WI38 (cell line): ENCODE measurements at regions not wholly inside any gene's neighbourhood (a gene's known extent, or its start where the extent isn't known, plus 50 kb on each side); places are given as distances from the start of the nearest gene placed in this dataset.
"Not testable (repeated sequence)": the region's sequence is repeated elsewhere in the genome, so short reads cannot be mapped to it uniquely, and the experiment has no call there.

Source experiments
- H3K4me3 ChIP-seq: 2 replicates; pipeline ENCODE4 v1.5.1; 2011; ENCODE audit warnings: low read depth, mild to moderate bottlenecking, control low read depth, low read length
- TF ChIP-seq, protein P1 (sequence below): IDR thresholded peaks from 2 replicates; pipeline ENCODE4 v1.5.1; 2012; ENCODE audit warnings: low read depth, mild to moderate bottlenecking, control low read depth, low read length

DNA sequence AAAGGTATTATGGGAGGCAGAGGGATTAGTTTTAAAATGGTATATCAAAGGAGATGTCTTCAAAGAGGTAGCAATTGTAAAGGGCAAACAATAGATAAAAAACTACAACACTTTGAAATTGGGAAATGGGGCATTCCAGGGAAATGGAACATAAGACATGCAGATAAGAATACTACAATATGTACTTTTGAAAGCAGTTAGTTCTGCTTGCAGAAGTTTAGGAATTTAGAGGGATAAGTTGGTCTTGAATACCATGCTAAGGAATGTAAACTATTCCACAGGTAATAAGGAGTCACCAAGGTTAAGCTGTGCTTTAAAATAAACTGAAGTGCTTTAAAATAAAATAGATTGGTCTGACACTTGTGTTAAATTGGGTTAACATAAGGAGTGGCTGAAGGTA lies 571.7 kb upstream of the ACVR2A start:
- TF ChIP-seq, protein P1, sequence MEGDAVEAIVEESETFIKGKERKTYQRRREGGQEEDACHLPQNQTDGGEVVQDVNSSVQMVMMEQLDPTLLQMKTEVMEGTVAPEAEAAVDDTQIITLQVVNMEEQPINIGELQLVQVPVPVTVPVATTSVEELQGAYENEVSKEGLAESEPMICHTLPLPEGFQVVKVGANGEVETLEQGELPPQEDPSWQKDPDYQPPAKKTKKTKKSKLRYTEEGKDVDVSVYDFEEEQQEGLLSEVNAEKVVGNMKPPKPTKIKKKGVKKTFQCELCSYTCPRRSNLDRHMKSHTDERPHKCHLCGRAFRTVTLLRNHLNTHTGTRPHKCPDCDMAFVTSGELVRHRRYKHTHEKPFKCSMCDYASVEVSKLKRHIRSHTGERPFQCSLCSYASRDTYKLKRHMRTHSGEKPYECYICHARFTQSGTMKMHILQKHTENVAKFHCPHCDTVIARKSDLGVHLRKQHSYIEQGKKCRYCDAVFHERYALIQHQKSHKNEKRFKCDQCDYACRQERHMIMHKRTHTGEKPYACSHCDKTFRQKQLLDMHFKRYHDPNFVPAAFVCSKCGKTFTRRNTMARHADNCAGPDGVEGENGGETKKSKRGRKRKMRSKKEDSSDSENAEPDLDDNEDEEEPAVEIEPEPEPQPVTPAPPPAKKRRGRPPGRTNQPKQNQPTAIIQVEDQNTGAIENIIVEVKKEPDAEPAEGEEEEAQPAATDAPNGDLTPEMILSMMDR = no peak
- H3K4me3 ChIP-seq = no peak overlapping the region

DNA sequence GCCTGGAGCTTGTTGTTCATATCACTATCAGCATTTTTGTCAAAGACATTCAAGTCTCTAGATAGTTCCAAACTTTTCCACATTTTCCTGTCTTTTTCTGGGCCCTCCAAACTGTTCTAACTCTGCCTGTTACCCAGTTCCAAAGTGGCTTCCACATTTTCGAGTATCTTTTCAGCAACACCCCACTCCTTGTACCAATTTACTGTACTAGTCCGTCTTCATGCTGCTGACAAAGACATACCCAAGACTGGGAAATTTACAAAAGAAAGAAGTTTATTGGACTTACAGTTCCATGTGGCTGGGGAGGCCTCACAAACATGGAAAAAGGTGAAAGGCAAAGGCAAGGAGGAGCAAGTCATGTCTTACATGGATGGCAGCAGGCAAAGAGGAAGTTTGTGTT lies 575.2 kb upstream of the ACVR2A start:
- H3K4me3 ChIP-seq = not testable (repeated sequence)

DNA sequence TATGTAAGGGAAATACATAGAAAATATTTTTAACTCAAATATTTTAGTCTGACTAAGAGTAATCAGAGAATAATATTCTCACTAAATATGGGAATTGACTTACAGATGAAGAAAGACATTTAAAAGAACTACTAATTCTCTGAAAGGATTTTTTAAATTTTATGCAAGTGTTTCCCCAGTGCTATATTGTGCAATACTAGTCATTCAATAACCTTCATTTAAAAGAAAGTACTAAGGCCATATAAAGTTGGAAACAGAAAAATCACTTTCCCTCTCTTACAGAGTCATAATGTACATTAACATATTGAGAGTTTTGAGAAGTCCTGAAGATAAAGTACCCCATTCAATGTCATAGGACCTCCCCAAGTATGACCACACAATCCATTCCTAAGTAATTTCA lies 584.6 kb upstream of the ACVR2A start:
- TF ChIP-seq, protein P1 = no peak

DNA sequence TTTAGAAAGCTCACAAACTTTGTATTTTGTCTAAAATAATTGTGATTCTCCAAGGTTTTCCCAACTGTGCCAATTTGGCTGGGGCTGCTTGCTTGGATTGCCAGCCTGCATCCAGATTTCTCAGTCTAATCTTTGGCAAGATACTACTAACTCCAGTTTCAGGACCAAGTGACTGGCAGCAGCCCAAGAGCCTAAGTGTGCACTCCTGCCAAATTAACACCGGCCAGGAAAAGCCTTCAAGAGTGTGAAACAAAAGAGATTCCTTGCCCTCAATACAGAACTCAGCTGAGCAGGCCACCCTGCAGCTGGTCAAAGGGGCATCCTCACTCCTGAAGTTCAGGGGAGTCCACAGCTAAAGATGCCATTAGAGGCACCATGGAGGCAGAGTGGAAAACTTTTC lies 589.0 kb upstream of the ACVR2A start:
- TF ChIP-seq, protein P1 = no peak
- H3K4me3 ChIP-seq = no peak overlapping the region

More for the DNA sequence above, 584.6 kb upstream of the ACVR2A start:
- no peak overlapping the region for H3K4me3 ChIP-seq

DNA sequence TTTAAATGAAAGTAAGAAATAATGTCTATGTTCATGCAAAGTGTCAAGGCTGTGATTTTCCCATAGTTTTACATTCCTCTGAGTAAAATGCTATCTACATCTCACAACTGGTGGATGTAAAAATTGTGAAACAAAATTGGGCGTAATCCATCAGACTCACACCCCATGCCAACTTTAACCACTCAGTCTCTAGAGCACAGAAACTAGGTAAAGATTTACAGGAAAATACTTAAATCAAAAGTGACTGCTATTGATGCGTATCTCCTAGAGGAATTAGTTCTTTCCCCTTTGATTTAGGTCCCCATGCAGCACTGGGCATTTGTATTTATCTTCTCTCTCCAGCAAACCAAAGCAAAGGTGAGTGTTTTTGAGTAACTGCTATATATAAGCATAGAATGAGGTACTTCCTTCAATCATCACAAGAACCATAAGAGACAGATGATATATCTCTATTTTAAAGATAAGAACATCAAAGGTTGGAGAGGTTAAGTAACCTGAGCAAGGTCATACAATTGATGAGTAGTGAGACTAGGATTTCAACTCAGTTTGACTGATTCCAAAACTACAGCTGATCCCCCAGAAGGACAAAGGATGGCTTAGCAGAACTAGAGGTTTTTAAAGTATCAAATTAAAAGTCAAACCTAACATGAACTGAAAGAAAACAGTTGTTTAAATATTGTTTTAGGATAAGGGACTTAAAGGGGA lies 594.0 kb upstream of the ACVR2A start:
- TF ChIP-seq, protein P1 = no peak
- no peak overlapping the region for H3K4me3 ChIP-seq

DNA sequence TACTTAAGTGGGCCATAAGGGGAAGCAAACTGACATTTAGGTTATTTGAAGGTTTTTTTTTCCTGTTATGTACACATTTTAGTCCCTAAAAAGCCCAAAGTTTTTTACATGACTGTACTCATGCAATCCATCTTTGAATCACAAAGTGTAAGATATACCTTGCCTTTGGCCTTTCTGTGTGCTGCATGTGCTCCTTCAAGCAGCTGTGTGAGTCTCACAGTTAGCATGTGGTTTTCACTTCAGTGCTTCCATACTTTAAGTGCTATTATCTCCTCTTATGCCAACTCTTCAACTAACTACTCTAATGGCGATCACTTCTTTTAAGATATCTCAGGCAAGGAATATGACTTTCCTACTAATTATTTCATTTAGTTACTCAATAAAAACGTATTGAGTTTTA lies 597.1 kb upstream of the ACVR2A start:
- TF ChIP-seq, protein P1 = no peak
- H3K4me3 ChIP-seq = no peak overlapping the region

DNA sequence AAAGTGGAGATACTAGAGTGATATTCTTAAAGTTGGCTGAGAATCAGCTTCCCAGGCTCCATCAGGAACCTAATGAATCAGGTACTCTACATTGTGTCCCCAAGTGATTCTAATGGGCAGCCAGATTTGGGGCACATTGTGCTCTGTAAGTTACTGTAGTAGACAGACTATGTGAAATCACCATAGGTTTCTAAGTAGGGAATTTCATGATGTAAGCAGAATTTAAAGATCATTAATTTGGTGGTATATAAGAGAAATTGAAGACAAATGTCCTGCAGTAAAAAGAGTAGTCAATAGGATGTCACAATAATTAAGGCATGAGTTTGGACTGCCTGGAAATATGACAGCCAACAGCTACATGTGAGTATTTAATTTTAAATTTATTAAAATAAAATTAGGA lies 602.4 kb upstream of the ACVR2A start:
- TF ChIP-seq, protein P1 = no peak
- no peak overlapping the region for H3K4me3 ChIP-seq

DNA sequence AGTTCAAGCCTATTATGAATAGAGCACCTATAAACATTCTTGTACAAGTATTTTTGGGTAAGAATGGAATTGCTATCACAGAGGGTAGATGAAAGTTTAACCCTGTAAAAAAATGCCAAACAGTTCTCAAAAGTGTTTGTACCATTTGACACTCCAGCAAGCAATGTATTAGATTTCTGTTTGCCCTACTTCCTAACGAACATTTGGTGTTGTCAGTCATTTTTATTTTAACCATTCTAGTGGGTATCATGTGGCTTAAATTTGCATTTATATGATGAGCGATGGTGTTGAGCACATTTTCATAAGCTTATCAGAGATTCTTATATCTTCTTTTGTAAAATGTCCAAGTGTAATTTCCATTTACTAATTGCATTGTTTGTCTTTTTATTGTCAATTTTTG lies 608.2 kb upstream of the ACVR2A start:
- no peak overlapping the region for H3K4me3 ChIP-seq
- TF ChIP-seq, protein P1 = no peak
